Lower leg skin (tissue), 3 donors: ENCODE measurements at regions not wholly inside any gene's neighbourhood (a gene's known extent, or its start where the extent isn't known, plus 50 kb on each side); places are given as distances from the start of the nearest gene placed in this dataset.

Experiments used
- POLR2A ChIP-seq, 2 donors: fragments of 450-650 bp; IDR thresholded peaks; one replicate each; pipeline ENCODE4 v1.6.1; 2016 to 2017; ENCODE audit warnings: antibody characterized with exemption in 2 of 2, mild to moderate bottlenecking in 1 of 2, moderate library complexity in 1 of 2
- TF ChIP-seq, protein P1 (sequence below), 3 donors: fragments of 450-650 bp; IDR thresholded peaks; one replicate each; pipeline ENCODE4 v1.5.1; 2016; ENCODE audit warnings: antibody characterized with exemption in 3 of 3, mild to moderate bottlenecking in 3 of 3, moderate library complexity in 2 of 3

- TF ChIP-seq, protein P1, sequence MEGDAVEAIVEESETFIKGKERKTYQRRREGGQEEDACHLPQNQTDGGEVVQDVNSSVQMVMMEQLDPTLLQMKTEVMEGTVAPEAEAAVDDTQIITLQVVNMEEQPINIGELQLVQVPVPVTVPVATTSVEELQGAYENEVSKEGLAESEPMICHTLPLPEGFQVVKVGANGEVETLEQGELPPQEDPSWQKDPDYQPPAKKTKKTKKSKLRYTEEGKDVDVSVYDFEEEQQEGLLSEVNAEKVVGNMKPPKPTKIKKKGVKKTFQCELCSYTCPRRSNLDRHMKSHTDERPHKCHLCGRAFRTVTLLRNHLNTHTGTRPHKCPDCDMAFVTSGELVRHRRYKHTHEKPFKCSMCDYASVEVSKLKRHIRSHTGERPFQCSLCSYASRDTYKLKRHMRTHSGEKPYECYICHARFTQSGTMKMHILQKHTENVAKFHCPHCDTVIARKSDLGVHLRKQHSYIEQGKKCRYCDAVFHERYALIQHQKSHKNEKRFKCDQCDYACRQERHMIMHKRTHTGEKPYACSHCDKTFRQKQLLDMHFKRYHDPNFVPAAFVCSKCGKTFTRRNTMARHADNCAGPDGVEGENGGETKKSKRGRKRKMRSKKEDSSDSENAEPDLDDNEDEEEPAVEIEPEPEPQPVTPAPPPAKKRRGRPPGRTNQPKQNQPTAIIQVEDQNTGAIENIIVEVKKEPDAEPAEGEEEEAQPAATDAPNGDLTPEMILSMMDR (IDR thresholded peaks at IDR 0.05) = no peak
- no peak for TF ChIP-seq POLR2A (IDR thresholded peaks at IDR 0.05)
Measured at GRCh38 chr22:22968366-22968765, 80.8 kb downstream of the IGLL5 start.
